Fibroblast of pulmonary artery (primary cell): ENCODE measurements at regions not wholly inside any gene's neighbourhood (a gene's known extent, or its start where the extent isn't known, plus 50 kb on each side); places are given as distances from the start of the nearest gene placed in this dataset.
A peak's percentile ranks its signal among the peaks of the same experiment; 100 is the strongest.
"Not testable (repeated sequence)": the region's sequence is repeated elsewhere in the genome, so short reads cannot be mapped to it uniquely, and the experiment has no call there.

Source experiments
- DNase-seq: peaks from one replicate; pipeline ENCODE4 v3.0.0-alpha.2; 2010; ENCODE audit warnings: low read depth
- H3K4me3 ChIP-seq: replicated peaks from 2 replicates; pipeline ENCODE4 v1.5.1; 2011; ENCODE audit warnings: low read depth, mild to moderate bottlenecking, control low read depth, low read length, moderate library complexity
- TF ChIP-seq, protein P1 (sequence below): IDR thresholded peaks from 2 replicates; pipeline ENCODE4 v1.5.1; 2011; ENCODE audit warnings: mild to moderate bottlenecking, control low read depth, low read length, inconsistent platforms; ENCODE audit errors: missing control alignments

DNA sequence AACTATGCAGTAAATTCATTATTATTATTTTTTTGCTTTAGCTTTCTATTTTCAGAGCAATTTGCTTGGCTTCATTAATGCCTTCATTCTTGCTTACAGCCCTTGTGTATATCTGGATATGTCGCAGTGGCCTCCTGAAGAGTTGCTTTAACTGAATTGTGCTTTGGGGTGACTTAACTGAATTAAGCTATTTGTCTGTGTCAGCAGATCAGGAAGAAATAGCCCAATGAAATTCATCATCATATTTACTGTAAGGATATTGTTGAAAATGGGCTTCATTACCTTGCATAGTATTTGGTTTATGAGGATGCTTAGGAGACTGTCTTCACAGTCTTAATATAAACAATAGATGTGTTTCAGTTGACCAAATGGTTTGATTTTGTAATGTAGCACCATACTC lies 59.7 kb upstream of the PIP4K2A start:
- H3K4me3 ChIP-seq, result no peak overlapping the region
- DNase-seq, result no peak
- TF ChIP-seq, protein P1, sequence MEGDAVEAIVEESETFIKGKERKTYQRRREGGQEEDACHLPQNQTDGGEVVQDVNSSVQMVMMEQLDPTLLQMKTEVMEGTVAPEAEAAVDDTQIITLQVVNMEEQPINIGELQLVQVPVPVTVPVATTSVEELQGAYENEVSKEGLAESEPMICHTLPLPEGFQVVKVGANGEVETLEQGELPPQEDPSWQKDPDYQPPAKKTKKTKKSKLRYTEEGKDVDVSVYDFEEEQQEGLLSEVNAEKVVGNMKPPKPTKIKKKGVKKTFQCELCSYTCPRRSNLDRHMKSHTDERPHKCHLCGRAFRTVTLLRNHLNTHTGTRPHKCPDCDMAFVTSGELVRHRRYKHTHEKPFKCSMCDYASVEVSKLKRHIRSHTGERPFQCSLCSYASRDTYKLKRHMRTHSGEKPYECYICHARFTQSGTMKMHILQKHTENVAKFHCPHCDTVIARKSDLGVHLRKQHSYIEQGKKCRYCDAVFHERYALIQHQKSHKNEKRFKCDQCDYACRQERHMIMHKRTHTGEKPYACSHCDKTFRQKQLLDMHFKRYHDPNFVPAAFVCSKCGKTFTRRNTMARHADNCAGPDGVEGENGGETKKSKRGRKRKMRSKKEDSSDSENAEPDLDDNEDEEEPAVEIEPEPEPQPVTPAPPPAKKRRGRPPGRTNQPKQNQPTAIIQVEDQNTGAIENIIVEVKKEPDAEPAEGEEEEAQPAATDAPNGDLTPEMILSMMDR, result no peak

DNA sequence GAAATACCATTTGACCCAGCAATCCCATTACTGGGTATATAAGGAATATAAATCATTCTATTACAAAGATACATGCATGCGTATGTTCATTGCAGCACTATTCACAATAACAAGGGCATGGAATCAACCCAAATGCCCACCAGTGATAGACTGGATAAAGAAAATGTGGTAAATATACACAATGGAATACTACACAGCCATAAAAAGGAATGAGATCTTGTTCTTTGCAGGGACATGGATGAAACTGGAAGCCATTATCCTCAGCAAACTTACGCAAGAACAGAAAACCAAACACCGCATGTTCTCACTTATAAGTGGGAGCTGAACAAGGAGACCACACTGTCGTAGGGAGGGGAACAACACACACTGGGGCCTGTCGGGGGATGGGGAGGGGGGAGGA lies 57.3 kb upstream of the PIP4K2A start:
- not testable (repeated sequence) for H3K4me3 ChIP-seq, DNase-seq

DNA sequence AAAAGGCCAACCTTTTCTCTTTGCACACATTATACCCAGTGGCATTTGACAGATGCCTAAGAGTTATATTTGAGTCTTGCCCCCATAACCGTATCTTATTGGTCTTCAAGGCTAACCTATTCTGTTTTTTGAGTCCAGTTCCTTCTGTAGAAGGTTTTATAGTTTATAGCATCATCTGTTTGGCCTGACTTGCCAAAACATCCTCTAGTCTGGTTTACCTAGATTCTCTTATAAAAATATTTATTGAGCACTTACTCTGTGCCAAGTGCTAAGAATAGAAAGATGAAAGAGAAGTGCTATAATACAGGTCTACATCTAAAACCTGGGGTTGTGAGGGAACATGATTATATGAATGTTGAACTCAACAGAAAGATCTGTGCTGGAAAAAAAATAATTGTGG lies 55.9 kb upstream of the PIP4K2A start:
- DNase-seq, result no peak
- H3K4me3 ChIP-seq, result no peak overlapping the region
- TF ChIP-seq, protein P1, result no peak

DNA sequence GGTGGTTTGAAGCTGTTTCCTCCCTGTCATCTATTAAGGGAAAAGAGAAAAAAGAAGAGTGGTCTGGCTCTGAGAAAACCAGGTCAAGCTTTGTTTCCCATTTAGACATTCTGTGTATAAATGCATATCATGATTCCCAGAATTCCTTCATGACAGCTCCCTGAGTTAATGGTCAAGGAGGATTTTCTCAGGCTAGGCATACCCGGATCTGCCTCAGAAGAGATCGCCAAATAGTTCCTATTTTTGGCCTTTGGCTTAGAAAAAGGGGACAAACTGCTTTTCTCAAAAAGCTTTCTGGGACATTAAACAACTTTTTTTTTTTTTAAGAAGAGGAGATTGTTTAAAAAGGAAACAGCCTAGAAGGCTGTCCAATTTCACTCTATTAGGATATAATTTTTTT lies 53.5 kb upstream of the PIP4K2A start:
- H3K4me3 ChIP-seq, result no peak overlapping the region
- DNase-seq, result no peak
- TF ChIP-seq, protein P1, result no peak

DNA sequence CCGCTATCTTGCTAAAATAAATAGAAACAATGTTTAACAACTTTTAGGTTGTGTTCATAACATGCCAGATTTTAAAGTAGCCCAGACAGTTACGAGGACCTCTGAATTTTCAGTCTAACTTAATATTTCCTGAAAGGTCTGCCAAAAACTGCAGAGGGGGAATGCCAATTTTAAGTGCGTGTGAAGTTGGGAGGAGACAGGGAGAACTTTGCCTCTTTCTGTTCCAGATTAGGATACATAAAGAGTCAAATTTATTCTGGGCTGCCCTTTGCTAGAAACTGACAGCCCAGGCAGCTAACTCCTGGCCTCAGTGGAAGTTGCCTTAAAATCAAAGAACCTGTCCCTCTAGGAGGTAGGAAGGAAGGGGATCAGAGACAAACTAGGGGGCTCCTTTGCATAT lies 52.3 kb upstream of the PIP4K2A start:
- no peak overlapping the region for H3K4me3 ChIP-seq
- DNase-seq, result no peak
- TF ChIP-seq, protein P1, result no peak

DNA sequence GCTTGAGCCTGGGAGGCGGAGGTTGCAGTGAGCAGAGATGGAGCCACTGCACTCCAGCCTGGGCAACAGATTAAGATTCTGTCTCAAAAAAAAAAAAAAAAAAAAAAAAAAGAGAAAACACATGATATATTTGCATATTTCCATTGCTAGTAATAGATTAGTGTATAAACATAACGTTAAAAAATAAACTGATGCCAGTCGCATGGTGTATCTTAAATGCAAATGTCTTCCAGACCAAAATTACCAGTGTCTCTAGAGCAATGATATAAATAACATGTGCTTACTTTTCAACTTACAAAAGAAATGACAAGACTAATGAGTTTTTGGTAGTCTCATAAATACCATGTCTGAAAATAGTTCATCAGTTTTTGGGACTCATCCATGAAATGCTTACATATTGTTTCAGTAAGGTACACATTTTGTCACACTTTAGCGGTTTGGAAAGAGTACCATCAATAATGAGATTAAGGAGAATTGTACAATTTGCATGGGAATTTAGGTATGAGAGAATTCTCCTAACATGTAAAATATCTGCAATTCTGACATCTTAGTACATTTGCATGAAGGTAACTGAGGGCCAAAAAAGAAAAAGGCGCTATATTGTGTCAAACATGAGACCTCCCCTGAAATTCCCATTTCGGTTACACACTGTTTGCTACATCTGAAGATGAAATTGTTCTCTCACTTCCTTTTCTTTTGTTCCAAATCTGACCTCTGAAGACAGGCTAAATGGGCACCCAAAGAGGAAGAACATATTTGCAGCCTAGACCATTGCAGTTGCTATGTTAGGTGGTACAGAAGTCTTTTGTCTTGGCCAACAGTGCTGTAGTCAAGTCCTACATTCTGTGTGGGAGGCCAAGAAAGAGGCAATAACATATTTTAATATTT lies 51.5 kb upstream of the PIP4K2A start:
- no peak overlapping the region for H3K4me3 ChIP-seq
- TF ChIP-seq, protein P1, result no peak
- no peak for DNase-seq

DNA sequence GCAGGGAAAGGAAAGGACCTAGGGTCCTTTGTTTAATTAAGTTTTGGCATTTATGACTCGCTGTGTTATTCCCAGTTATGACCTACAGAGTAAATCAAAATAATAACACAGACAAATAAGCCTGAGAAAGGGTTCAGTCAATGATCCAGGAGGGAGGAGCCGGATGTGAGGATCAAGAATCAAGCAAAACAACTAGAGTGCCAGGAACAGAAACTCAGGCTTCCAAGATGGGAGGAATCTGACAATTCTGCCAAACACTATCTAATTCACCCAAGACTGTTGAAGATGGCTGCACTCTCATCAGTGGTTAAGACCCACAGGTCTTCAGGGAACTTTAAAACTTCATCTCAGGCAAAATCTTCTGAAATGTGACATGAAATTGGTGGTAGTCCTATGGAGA lies 50.3 kb upstream of the PIP4K2A start:
- DNase-seq, result peak; percentile 13
- TF ChIP-seq, protein P1, result no peak

More for the DNA sequence above, 50.3 kb upstream of the PIP4K2A start:
- no peak overlapping the region for H3K4me3 ChIP-seq
